WTC11 (cell line): ENCODE measurements at regions not wholly inside any gene's neighbourhood (a gene's known extent, or its start where the extent isn't known, plus 50 kb on each side); places are given as distances from the start of the nearest gene placed in this dataset.

Experiments
- ATAC-seq: fragments of 200-7000 bp; cut with Tn5 transposase; 2 replicates; pipeline ENCODE4 v1.10.0; 2021; ENCODE audit warnings: mild to moderate bottlenecking, moderate library complexity
- CTCF ChIA-PET: fragments of 300-600 bp; sonication (Branson Sonifier 250); formaldehyde crosslinking; loops from one replicate; lab custom pipeline; 2021; ENCODE audit warnings: antibody characterized with exemption; lab: Charles Lee
- POLR2A ChIA-PET: fragments of 350-600 bp; sonication (Branson Sonifier 250); formaldehyde crosslinking; loops from one replicate; lab custom pipeline; 2021; ENCODE audit warnings: antibody characterized with exemption; lab: Charles Lee
- DNase-seq: peaks from one replicate; pipeline ENCODE4 v3.0.0; 2021; ENCODE audit warnings: low spot score
- H3K27ac Mint-ChIP-seq: 2 replicates; pipeline ENCODE4 v1.8.0; 2021; ENCODE audit warnings: mixed read lengths
- H3K27me3 Mint-ChIP-seq: 2 replicates; pipeline ENCODE4 v1.8.0; 2021; ENCODE audit warnings: low read depth, mild to moderate bottlenecking, moderate library complexity, mixed read lengths
- H3K36me3 Mint-ChIP-seq: 2 replicates; pipeline ENCODE4 v1.8.0; 2021; ENCODE audit warnings: mixed read lengths
- H3K4me1 Mint-ChIP-seq: 2 replicates; pipeline ENCODE4 v1.8.0; 2022; ENCODE audit warnings: mixed read lengths
- H3K4me3 Mint-ChIP-seq: 2 replicates; pipeline ENCODE4 v1.8.0; 2021; ENCODE audit warnings: mild to moderate bottlenecking, moderate library complexity, mixed read lengths
- H3K9me3 Mint-ChIP-seq: 2 replicates; pipeline ENCODE4 v1.8.0; 2021; ENCODE audit warnings: mixed read lengths
- CREM ChIP-seq: sonication (generic); formaldehyde crosslinking; IDR thresholded peaks from 2 replicates; pipeline ENCODE4 v1.8.1; 2022; ENCODE audit warnings: mild to moderate bottlenecking, missing genetic modification reagents, moderate library complexity
- EMX1 ChIP-seq: fragments of 250-450 bp; sonication (Bioruptor Pico); IDR thresholded peaks from 2 replicates; pipeline ENCODE4 v1.8.0; 2021; ENCODE audit warnings: mild to moderate bottlenecking
- FOXJ3 ChIP-seq: sonication (generic); formaldehyde crosslinking; IDR thresholded peaks from 2 replicates; pipeline ENCODE4 v1.9.0; 2021; ENCODE audit warnings: missing genetic modification reagents, mild to moderate bottlenecking, borderline replicate concordance
- FOXP1 ChIP-seq: sonication (generic); formaldehyde crosslinking; IDR thresholded peaks from 2 replicates; pipeline ENCODE4 v1.8.0; 2022; ENCODE audit warnings: missing genetic modification reagents, mild to moderate bottlenecking, moderate library complexity, borderline replicate concordance
- GABPB1 ChIP-seq: sonication (generic); formaldehyde crosslinking; IDR thresholded peaks from 2 replicates; pipeline ENCODE4 v1.8.1; 2023; ENCODE audit warnings: mild to moderate bottlenecking, missing genetic modification reagents
- IRF2 ChIP-seq: sonication (generic); formaldehyde crosslinking; IDR thresholded peaks from 2 replicates; pipeline ENCODE4 v1.8.0; 2022; ENCODE audit warnings: low read depth, missing genetic modification reagents, borderline replicate concordance
- JAZF1 ChIP-seq: fragments of 250-450 bp; sonication (Bioruptor Pico); IDR thresholded peaks from 2 replicates; pipeline ENCODE4 v1.9.0; 2021; ENCODE audit warnings: moderate library complexity, mild to moderate bottlenecking, inconsistent platforms
- NR3C1 ChIP-seq: sonication (generic); formaldehyde crosslinking; conservative IDR thresholded peaks from 2 replicates; pipeline ENCODE4 v1.8.1; 2023; ENCODE audit warnings: low read depth, mild to moderate bottlenecking, missing genetic modification reagents
- PRRX2 ChIP-seq: fragments of 250-450 bp; sonication (Bioruptor Pico); IDR thresholded peaks from 2 replicates; pipeline ENCODE4 v1.8.0; 2021; ENCODE audit warnings: mild to moderate bottlenecking
- SMAD3 ChIP-seq: sonication (generic); formaldehyde crosslinking; IDR thresholded peaks from 2 replicates; pipeline ENCODE4 v1.8.0; 2022; ENCODE audit warnings: missing genetic modification reagents, mild to moderate bottlenecking, borderline replicate concordance
- ZNF138 ChIP-seq: sonication (generic); formaldehyde crosslinking; conservative IDR thresholded peaks from 2 replicates; pipeline ENCODE4 v1.8.1; 2022; ENCODE audit warnings: mild to moderate bottlenecking, moderate library complexity, missing genetic modification reagents
- ZNF263 ChIP-seq: sonication (generic); formaldehyde crosslinking; IDR thresholded peaks from 2 replicates; pipeline ENCODE4 v1.8.1; 2022; ENCODE audit warnings: low read depth, mild to moderate bottlenecking, moderate library complexity, missing genetic modification reagents
- ZNF317 ChIP-seq: sonication (generic); formaldehyde crosslinking; IDR thresholded peaks from 2 replicates; pipeline ENCODE4 v1.8.1; 2023; ENCODE audit warnings: low read depth, mild to moderate bottlenecking, moderate library complexity, missing genetic modification reagents, borderline replicate concordance
- ZNF423 ChIP-seq: fragments of 250-450 bp; sonication (Bioruptor Pico); IDR thresholded peaks from 2 replicates; pipeline ENCODE4 v2.1.2; 2022; ENCODE audit warnings: mild to moderate bottlenecking, moderate library complexity
- TF ChIP-seq, protein P1 (sequence below): fragments of 250-450 bp; sonication (Bioruptor Pico); IDR thresholded peaks from 2 replicates; pipeline ENCODE4 v1.9.0; 2021; ENCODE audit warnings: moderate library complexity, mild to moderate bottlenecking, inconsistent platforms, borderline replicate concordance
- TF ChIP-seq, protein P2 (sequence below): sonication (generic); formaldehyde crosslinking; IDR thresholded peaks from 2 replicates; pipeline ENCODE4 v1.8.0; 2022; ENCODE audit warnings: mild to moderate bottlenecking, missing genetic modification reagents
- TF ChIP-seq, protein P3 (sequence below): sonication (generic); formaldehyde crosslinking; conservative IDR thresholded peaks from 2 replicates; pipeline ENCODE4 v1.8.1; 2022; ENCODE audit warnings: mild to moderate bottlenecking, missing genetic modification reagents
- TF ChIP-seq, protein P4 (sequence below): fragments of 250-450 bp; sonication (Bioruptor Pico); IDR thresholded peaks from 2 replicates; pipeline ENCODE4 v2.1.2; 2022; ENCODE audit warnings: mild to moderate bottlenecking, moderate library complexity
- TF ChIP-seq, protein P5 (sequence below): sonication (generic); formaldehyde crosslinking; IDR thresholded peaks from 2 replicates; pipeline ENCODE4 v1.8.1; 2023; ENCODE audit warnings: mild to moderate bottlenecking, missing genetic modification reagents

DNA sequence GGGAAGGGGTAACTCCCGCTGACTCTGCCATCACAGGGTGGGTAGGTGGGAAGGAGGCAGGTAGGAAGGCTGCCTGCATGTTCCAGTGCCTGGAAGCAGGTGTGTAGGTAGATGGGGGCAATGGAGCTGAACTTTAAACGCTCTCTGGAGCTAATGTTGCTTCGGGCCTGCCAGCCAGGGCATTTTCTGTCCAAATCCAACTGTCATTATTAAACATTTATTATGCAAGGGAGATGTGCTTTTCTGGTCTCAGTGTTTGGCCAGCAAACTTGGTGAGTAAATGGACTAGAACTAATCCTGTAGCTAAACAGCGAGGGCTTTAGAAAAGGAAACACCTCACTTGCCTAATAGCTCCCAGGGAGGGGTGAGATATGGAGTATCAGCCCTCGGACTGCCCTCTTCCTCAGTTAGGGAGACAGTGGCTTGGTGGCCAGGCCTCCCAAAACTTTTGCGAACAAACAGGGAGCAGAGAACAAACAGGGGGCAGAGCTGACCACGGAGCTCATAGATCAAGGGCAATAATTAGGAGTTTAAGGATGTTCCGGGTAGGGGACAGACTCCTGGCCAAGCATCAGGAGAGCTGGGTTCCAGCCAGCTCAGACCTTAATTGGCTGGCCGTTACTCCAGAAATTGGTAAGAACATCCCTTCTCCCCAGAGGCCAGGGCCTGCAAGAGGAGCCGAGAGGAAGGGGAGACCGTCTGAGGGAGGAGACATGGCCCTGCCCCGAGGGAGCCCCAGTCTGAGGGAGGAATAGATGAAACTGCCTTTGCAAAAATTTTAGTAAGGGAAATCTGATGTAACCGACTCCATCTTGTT lies 131.1 kb downstream of the VEGFA start (continued):
- TF ChIP-seq, protein P1, sequence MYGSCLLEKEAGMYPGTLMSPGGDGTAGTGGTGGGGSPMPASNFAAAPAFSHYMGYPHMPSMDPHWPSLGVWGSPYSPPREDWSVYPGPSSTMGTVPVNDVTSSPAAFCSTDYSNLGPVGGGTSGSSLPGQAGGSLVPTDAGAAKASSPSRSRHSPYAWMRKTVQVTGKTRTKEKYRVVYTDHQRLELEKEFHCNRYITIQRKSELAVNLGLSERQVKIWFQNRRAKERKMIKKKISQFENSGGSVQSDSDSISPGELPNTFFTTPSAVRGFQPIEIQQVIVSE (CRISPR knock-in tag), result no peak
- no peak for TF ChIP-seq GABPB1
- TF ChIP-seq EMX1, result no peak

DNA sequence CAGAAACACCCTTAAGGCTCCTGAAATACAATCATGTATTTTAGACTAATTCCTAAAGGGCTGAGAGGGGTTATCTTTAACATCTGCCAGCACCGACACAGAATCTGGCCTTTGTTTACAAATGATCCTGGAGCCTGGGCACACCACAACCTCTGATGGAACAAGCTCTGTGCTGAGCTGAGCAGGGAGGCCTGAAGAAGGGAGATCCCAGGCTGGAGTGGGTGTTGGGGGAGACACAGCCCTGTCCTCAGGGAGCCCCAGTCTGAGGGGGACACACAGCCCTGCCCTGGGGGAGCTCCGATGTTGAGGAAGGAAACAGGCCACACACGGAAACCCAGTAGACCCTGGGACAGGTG lies 130.5 kb downstream of the VEGFA start:
- no peaks in the 10 kb centered on the region for H3K27me3 Mint-ChIP-seq
- H3K27ac Mint-ChIP-seq, result no peak overlapping the region
- no peak for DNase-seq
- ATAC-seq, result no peak
- H3K36me3 Mint-ChIP-seq, result no peaks in the 10 kb centered on the region
- no peaks in the 10 kb centered on the region for H3K4me1 Mint-ChIP-seq
- POLR2A ChIA-PET, result no interaction called here
- CTCF ChIA-PET, result interaction anchor here (0.9 to 1.7 kb wide), 3 partner anchors 33 to 51 kb away, joined by 3 to 6 read pairs (median 5); no protein-coding TSS in a partner anchor
- TF ChIP-seq CREM (CRISPR knock-in tag) (no peak), ZNF423 (CRISPR knock-in tag) (no peak), FOXP1 (CRISPR knock-in tag) (no peak), ZNF138 (CRISPR knock-in tag) (no peak), ZNF317 (CRISPR knock-in tag) (no peak), NR3C1 (CRISPR knock-in tag) (no peak), JAZF1 (CRISPR knock-in tag) (no peak), PRRX2 (CRISPR knock-in tag) (no peak), IRF2 (no peak), SMAD3 (CRISPR knock-in tag) (no peak), ZNF263 (CRISPR knock-in tag) (no peak), FOXJ3 (CRISPR knock-in tag) (no peak)
- TF ChIP-seq, protein P2, sequence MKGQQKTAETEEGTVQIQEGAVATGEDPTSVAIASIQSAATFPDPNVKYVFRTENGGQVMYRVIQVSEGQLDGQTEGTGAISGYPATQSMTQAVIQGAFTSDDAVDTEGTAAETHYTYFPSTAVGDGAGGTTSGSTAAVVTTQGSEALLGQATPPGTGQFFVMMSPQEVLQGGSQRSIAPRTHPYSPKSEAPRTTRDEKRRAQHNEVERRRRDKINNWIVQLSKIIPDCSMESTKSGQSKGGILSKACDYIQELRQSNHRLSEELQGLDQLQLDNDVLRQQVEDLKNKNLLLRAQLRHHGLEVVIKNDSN, result no peak
- TF ChIP-seq, protein P3, sequence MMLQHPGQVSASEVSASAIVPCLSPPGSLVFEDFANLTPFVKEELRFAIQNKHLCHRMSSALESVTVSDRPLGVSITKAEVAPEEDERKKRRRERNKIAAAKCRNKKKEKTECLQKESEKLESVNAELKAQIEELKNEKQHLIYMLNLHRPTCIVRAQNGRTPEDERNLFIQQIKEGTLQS (CRISPR knock-in tag), result no peak
- TF ChIP-seq, protein P4, sequence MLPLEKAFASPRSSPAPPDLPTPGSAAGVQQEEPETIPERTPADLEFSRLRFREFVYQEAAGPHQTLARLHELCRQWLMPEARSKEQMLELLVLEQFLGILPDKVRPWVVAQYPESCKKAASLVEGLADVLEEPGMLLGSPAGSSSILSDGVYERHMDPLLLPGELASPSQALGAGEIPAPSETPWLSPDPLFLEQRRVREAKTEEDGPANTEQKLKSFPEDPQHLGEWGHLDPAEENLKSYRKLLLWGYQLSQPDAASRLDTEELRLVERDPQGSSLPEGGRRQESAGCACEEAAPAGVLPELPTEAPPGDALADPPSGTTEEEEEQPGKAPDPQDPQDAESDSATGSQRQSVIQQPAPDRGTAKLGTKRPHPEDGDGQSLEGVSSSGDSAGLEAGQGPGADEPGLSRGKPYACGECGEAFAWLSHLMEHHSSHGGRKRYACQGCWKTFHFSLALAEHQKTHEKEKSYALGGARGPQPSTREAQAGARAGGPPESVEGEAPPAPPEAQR (CRISPR knock-in tag), result no peak
- TF ChIP-seq, protein P1 (CRISPR knock-in tag), result no peak
- TF ChIP-seq, protein P5, sequence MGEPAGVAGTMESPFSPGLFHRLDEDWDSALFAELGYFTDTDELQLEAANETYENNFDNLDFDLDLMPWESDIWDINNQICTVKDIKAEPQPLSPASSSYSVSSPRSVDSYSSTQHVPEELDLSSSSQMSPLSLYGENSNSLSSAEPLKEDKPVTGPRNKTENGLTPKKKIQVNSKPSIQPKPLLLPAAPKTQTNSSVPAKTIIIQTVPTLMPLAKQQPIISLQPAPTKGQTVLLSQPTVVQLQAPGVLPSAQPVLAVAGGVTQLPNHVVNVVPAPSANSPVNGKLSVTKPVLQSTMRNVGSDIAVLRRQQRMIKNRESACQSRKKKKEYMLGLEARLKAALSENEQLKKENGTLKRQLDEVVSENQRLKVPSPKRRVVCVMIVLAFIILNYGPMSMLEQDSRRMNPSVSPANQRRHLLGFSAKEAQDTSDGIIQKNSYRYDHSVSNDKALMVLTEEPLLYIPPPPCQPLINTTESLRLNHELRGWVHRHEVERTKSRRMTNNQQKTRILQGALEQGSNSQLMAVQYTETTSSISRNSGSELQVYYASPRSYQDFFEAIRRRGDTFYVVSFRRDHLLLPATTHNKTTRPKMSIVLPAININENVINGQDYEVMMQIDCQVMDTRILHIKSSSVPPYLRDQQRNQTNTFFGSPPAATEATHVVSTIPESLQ (CRISPR knock-in tag), result no peak
- no peak overlapping the region for H3K4me3 Mint-ChIP-seq
- H3K9me3 Mint-ChIP-seq, result peaks cover 8% of the 10 kb centered on the region
